ENCODE measurements at regions not wholly inside any gene's neighbourhood (a gene's known extent, or its start where the extent isn't known, plus 50 kb on each side); places are given as distances from the start of the nearest gene placed in this dataset.

DNA sequence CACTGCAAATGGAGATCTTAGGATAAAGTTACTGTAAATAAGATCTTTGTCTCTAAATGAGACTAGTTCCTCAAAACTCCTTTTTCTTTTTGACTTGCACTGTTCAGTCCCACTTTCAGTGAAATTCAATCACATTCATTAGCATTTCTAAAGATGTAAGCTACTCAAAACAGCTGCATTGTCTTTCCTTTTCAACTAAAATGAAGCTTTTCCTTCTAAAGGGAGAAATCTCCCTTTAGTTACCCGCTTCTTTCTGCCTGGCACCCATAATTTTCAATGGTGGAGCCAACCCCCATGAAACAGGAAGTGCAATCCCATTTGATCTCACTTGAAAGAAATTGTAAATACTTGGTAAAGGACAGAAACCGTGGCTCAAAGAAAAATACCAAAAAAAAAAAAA, 387.4 kb upstream of the PKN2 start:
- TF ChIP-seq CTCF (IDR thresholded peaks at IDR 0.05 in 4 of 5, conservative IDR thresholded peaks at IDR 0.05 in 1 of 5) = no peak
- no peak for TF ChIP-seq POLR2A (IDR thresholded peaks at IDR 0.05)

All from gastrocnemius medialis (tissue), 4 donors.